Peyer's patch (tissue), 4 donors: ENCODE measurements at regions not wholly inside any gene's neighbourhood (a gene's known extent, or its start where the extent isn't known, plus 50 kb on each side); places are given as distances from the start of the nearest gene placed in this dataset.

Source experiments
- CTCF ChIP-seq, 6 experiments: fragments of 450-650 bp in 4 of 6; fragments of 200-600 bp in 2 of 6; sonication (generic) in 1 of 6; IDR thresholded peaks; one replicate each; pipeline ENCODE4 v1.5.1; 2017 to 2019; ENCODE audit warnings: antibody characterized with exemption in 6 of 6, mild to moderate bottlenecking in 3 of 6, moderate library complexity in 1 of 6
- POLR2A ChIP-seq, 2 donors: fragments of 450-650 bp; IDR thresholded peaks; one replicate each; pipeline ENCODE4 v1.5.1; 2017; ENCODE audit warnings: antibody characterized with exemption in 2 of 2, mild to moderate bottlenecking in 2 of 2, moderate library complexity in 2 of 2

GRCh38 chr13:80469853-80470381 lies 129.0 kb upstream of the SPRY2 start:
- no peak for TF ChIP-seq CTCF (IDR thresholded peaks at IDR 0.05)
- no peak for TF ChIP-seq POLR2A (IDR thresholded peaks at IDR 0.05)
